ENCODE measurements at regions not wholly inside any gene's neighbourhood (a gene's known extent, or its start where the extent isn't known, plus 50 kb on each side); places are given as distances from the start of the nearest gene placed in this dataset.

DNA sequence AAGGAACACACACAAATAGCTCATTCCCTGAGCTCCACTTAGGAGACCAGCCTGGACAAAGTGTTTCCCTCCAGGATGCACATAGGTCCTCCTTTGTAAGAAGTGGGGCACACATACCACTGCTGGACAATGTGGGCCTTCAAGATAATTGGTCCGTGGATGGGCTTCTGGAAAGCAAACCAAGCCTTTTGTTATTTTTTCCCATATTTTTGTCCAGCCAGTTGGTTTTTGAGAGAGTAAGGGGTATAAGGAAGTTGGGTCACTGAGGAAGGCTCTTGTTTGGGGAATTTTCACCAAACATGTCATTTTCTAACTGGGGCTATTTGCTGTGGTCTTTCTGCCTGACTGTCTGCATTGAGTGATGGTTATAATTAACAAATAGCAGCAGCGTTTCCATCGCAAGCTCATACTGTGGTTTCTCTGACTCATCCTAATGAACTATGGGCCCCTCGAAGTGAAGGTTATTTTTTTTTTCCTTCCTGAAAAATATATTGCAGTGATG is 306.3 kb upstream of the DUSP10 start (continued):
- TF ChIP-seq EZH2phosphoT487 (IDR thresholded peaks at IDR 0.05; ENCODE audit: borderline replicate concordance): no peak

DNA sequence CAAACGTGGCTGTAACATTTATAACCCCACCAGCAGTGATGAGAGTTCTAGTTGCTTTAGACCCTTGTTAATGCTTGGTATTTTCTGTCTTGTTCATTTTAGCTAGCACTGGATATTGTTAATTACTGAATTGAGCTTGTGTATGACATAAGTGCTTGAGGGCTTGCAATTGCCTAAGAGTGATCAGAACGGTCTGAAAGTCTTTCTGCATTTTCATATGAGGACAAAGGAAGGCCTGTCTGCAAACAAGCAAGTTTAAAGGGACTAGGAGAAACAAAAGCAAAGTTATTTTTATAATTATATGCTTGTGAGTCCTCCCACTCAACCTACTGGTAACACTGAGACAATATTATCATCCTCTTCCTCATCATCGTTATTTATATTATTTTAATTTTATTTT is 305.5 kb upstream of the DUSP10 start:
- no TSS peak for BruUV-seq (replicated peaks)
- H3K9ac ChIP-seq (ENCODE audit: low read length): no peak overlapping the region
- no peaks in the 10 kb centered on the region for H4K20me1 ChIP-seq (ENCODE audit: insufficient read depth)
- H3K4me1 ChIP-seq (ENCODE audit: control insufficient read depth in 1 of 2, insufficient read depth in 2 of 2, low read length in 2 of 2): no peaks in the 10 kb centered on the region
- DNase-seq (ENCODE audit: low read depth, low spot score) (no peak), ATAC-seq (no peak)
- H3K27me3 ChIP-seq (ENCODE audit: insufficient read depth, low read length): no peaks in the 10 kb centered on the region
- TF ChIP-seq TCF7L2 (IDR thresholded peaks at IDR 0.05; ENCODE audit: borderline replicate concordance, extremely low read depth, insufficient read depth, insufficient read length): no peak
- no peak for TF ChIP-seq CBX3 (IDR thresholded peaks at IDR 0.05; ENCODE audit: low read depth)
- TF ChIP-seq SRF (IDR thresholded peaks at IDR 0.05; ENCODE audit: low read depth): no peak
- TF ChIP-seq EGR1 (IDR thresholded peaks at IDR 0.05; ENCODE audit: low read depth): no peak
- no peak for TF ChIP-seq EZH2phosphoT487 (IDR thresholded peaks at IDR 0.05; ENCODE audit: borderline replicate concordance)
- TF ChIP-seq FOSL1 (IDR thresholded peaks at IDR 0.05; ENCODE audit: low read depth): no peak
- TF ChIP-seq, protein P1, sequence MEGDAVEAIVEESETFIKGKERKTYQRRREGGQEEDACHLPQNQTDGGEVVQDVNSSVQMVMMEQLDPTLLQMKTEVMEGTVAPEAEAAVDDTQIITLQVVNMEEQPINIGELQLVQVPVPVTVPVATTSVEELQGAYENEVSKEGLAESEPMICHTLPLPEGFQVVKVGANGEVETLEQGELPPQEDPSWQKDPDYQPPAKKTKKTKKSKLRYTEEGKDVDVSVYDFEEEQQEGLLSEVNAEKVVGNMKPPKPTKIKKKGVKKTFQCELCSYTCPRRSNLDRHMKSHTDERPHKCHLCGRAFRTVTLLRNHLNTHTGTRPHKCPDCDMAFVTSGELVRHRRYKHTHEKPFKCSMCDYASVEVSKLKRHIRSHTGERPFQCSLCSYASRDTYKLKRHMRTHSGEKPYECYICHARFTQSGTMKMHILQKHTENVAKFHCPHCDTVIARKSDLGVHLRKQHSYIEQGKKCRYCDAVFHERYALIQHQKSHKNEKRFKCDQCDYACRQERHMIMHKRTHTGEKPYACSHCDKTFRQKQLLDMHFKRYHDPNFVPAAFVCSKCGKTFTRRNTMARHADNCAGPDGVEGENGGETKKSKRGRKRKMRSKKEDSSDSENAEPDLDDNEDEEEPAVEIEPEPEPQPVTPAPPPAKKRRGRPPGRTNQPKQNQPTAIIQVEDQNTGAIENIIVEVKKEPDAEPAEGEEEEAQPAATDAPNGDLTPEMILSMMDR (IDR thresholded peaks at IDR 0.05 in 2 of 3, conservative IDR thresholded peaks at IDR 0.05 in 1 of 3; ENCODE audit: borderline replicate concordance in 1 of 3, insufficient read depth in 1 of 3, low read depth in 2 of 3, low read length in 2 of 3): no peak
- no peak for TF ChIP-seq JUND (IDR thresholded peaks at IDR 0.05)
- TF ChIP-seq POLR2AphosphoS5 (IDR thresholded peaks at IDR 0.05; ENCODE audit: low read depth, low read length): no peak
- TF ChIP-seq SP1 (IDR thresholded peaks at IDR 0.05; ENCODE audit: low read depth): no peak
- TF ChIP-seq, protein P2, sequence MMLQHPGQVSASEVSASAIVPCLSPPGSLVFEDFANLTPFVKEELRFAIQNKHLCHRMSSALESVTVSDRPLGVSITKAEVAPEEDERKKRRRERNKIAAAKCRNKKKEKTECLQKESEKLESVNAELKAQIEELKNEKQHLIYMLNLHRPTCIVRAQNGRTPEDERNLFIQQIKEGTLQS (IDR thresholded peaks at IDR 0.05): no peak
- no peak for TF ChIP-seq ELF1 (IDR thresholded peaks at IDR 0.05; ENCODE audit: borderline replicate concordance, low read depth)
- no peak for TF ChIP-seq ZFX (IDR thresholded peaks at IDR 0.05)
- TF ChIP-seq, protein P3, sequence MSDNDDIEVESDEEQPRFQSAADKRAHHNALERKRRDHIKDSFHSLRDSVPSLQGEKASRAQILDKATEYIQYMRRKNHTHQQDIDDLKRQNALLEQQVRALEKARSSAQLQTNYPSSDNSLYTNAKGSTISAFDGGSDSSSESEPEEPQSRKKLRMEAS (IDR thresholded peaks at IDR 0.05): no peak
- no peak for TF ChIP-seq CEBPB (IDR thresholded peaks at IDR 0.05; ENCODE audit: low read depth)
- TF ChIP-seq, protein P4, sequence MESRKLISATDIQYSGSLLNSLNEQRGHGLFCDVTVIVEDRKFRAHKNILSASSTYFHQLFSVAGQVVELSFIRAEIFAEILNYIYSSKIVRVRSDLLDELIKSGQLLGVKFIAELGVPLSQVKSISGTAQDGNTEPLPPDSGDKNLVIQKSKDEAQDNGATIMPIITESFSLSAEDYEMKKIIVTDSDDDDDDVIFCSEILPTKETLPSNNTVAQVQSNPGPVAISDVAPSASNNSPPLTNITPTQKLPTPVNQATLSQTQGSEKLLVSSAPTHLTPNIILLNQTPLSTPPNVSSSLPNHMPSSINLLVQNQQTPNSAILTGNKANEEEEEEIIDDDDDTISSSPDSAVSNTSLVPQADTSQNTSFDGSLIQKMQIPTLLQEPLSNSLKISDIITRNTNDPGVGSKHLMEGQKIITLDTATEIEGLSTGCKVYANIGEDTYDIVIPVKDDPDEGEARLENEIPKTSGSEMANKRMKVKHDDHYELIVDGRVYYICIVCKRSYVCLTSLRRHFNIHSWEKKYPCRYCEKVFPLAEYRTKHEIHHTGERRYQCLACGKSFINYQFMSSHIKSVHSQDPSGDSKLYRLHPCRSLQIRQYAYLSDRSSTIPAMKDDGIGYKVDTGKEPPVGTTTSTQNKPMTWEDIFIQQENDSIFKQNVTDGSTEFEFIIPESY (IDR thresholded peaks at IDR 0.05; ENCODE audit: extremely low read depth, insufficient replicate concordance, low read length): no peak
- no peak for TF ChIP-seq RAD21 (IDR thresholded peaks at IDR 0.05; ENCODE audit: low read depth)
- intact Hi-C loops (cut with micrococcal nuclease): no loop called here
- H3K4me3 ChIP-seq (replicated peaks in 1 of 2; ENCODE audit: low read depth in 1 of 2, low read length in 2 of 2): no peak overlapping the region
- H3K27ac ChIP-seq (ENCODE audit: low read depth, low read length): no peak overlapping the region
- H3K36me3 ChIP-seq (ENCODE audit: control insufficient read depth in 1 of 2, insufficient read depth in 2 of 2, low read length in 2 of 2): no peaks in the 10 kb centered on the region
- no peaks in the 10 kb centered on the region for H3K79me2 ChIP-seq (ENCODE audit: insufficient read depth, low read length)
- POLR2A ChIA-PET: no interaction called here
- RAD21 ChIA-PET (ENCODE audit: low non-redundant PET in 1 of 2, low total read pairs in 2 of 2, uncharacterized antibody in 2 of 2, unreplicated experiment in 2 of 2): no interaction called here
- no peak overlapping the region for H3K4me2 ChIP-seq (ENCODE audit: low read length)
- H2AFZ ChIP-seq (ENCODE audit: low read depth, low read length, poor library complexity, severe bottlenecking): no peak overlapping the region
- no peaks in the 10 kb centered on the region for H3K9me2 ChIP-seq (ENCODE audit: insufficient read depth)
- no peaks in the 10 kb centered on the region for H3K9me3 ChIP-seq (ENCODE audit: control insufficient read depth in 1 of 2, insufficient read depth in 1 of 2, low read depth in 1 of 2, low read length in 2 of 2)
- CTCF ChIA-PET: no interaction called here

Measured in HCT116 (cell line).